ENCODE measurements at regions not wholly inside any gene's neighbourhood (a gene's known extent, or its start where the extent isn't known, plus 50 kb on each side); places are given as distances from the start of the nearest gene placed in this dataset.

- CTCF ChIA-PET: interaction anchor here (0.5 to 2.7 kb wide), 22 partner anchors 17 to 343 kb away, joined by 3 to 81 read pairs (median 4); partner anchors contain the start of gene LGR4
- Histone ChIP-seq H3K36me3 (ENCODE audit: insufficient read depth, low read length, poor library complexity, severe bottlenecking) (no peaks in the 10 kb centered on the region), H3K27ac (ENCODE audit: low read depth, low read length, poor library complexity, severe bottlenecking) (no peak overlapping the region), H3K4me3 (ENCODE audit: low read depth, low read length, poor library complexity, severe bottlenecking) (no peak overlapping the region), H3K4me1 (ENCODE audit: insufficient read depth, low read length, poor library complexity, severe bottlenecking) (peaks cover 11% of the 10 kb centered on the region), H3K27me3 (replicated peaks; ENCODE audit: insufficient read depth, low read depth, low read length, poor library complexity) (no peaks in the 10 kb centered on the region), H3K9me3 (ENCODE audit: low read depth, low read length, poor library complexity, severe bottlenecking) (no peaks in the 10 kb centered on the region)
- no peak for TF ChIP-seq EZH2 (IDR thresholded peaks at IDR 0.05; ENCODE audit: borderline replicate concordance, low read depth, low read length, poor library complexity, severe bottlenecking)
- TF ChIP-seq, protein P1, sequence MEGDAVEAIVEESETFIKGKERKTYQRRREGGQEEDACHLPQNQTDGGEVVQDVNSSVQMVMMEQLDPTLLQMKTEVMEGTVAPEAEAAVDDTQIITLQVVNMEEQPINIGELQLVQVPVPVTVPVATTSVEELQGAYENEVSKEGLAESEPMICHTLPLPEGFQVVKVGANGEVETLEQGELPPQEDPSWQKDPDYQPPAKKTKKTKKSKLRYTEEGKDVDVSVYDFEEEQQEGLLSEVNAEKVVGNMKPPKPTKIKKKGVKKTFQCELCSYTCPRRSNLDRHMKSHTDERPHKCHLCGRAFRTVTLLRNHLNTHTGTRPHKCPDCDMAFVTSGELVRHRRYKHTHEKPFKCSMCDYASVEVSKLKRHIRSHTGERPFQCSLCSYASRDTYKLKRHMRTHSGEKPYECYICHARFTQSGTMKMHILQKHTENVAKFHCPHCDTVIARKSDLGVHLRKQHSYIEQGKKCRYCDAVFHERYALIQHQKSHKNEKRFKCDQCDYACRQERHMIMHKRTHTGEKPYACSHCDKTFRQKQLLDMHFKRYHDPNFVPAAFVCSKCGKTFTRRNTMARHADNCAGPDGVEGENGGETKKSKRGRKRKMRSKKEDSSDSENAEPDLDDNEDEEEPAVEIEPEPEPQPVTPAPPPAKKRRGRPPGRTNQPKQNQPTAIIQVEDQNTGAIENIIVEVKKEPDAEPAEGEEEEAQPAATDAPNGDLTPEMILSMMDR (conservative IDR thresholded peaks at IDR 0.05; ENCODE audit: low read depth, low read length): peak; percentile 100
- intact Hi-C loops (cut with micrococcal nuclease; ENCODE audit: unreplicated experiment): loop anchor here (1.0 kb wide), 2 partner anchors 112 to 302 kb away; no protein-coding TSS in a partner anchor
- BruUV-seq (replicated peaks): no TSS peak
- POLR2A ChIA-PET (ENCODE audit: low non-redundant PET): no interaction called here
- peak; percentile 94 for DNase-seq (ENCODE audit: low spot score)
Measured at GRCh38 chr11:27183672-27184457, 143.2 kb downstream of the BBOX1 start.

- H3K27ac ChIP-seq (ENCODE audit: low read depth, low read length, poor library complexity, severe bottlenecking): no peak overlapping the region
- H3K36me3 ChIP-seq (ENCODE audit: insufficient read depth, low read length, poor library complexity, severe bottlenecking): no peaks in the 10 kb centered on the region
- POLR2A ChIA-PET (ENCODE audit: low non-redundant PET): no interaction called here
- peaks cover 3% of the 10 kb centered on the region for H3K4me1 ChIP-seq (ENCODE audit: insufficient read depth, low read length, poor library complexity, severe bottlenecking)
- H3K27me3 ChIP-seq (replicated peaks; ENCODE audit: insufficient read depth, low read depth, low read length, poor library complexity): no peaks in the 10 kb centered on the region
- CTCF ChIA-PET: interaction anchor here (0.7 kb wide), 1 partner anchor 117 kb away, joined by 3 read pairs; no protein-coding TSS in a partner anchor
- intact Hi-C loops (cut with micrococcal nuclease; ENCODE audit: unreplicated experiment): no loop called here
- no peak overlapping the region for H3K4me3 ChIP-seq (ENCODE audit: low read depth, low read length, poor library complexity, severe bottlenecking)
- BruUV-seq (replicated peaks): no TSS peak
- H3K9me3 ChIP-seq (ENCODE audit: low read depth, low read length, poor library complexity, severe bottlenecking): no peaks in the 10 kb centered on the region
- TF ChIP-seq, protein P1 (conservative IDR thresholded peaks at IDR 0.05; ENCODE audit: low read depth, low read length): no peak
- no peak for TF ChIP-seq EZH2 (IDR thresholded peaks at IDR 0.05; ENCODE audit: borderline replicate concordance, low read depth, low read length, poor library complexity, severe bottlenecking)
- DNase-seq (ENCODE audit: low spot score): no peak
Measured at GRCh38 chr11:27179334-27179733, 138.7 kb downstream of the BBOX1 start.

DNA sequence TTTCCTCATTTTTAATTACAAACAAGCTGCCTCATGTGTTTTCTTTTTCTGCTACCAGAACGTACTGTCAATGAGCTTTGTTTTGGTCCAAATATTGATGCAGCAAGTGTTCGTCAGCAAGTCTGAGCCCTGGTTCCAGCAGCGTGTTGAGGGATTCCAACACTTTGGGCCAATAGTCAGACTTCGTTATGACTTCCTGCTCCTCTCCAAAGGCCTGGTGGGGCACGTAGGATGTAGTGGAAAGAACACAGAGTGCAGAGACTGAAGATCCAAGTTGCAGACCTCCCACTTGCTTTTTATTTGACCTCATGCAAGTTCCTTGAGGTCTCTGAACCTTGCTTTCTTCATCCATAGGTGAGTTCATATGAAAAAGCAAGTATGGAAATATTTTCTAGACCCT, 138.2 kb downstream of the BBOX1 start:
- Histone ChIP-seq H3K9me3 (ENCODE audit: low read depth, low read length, poor library complexity, severe bottlenecking) (no peaks in the 10 kb centered on the region), H3K27me3 (replicated peaks; ENCODE audit: insufficient read depth, low read depth, low read length, poor library complexity) (peaks cover 4% of the 10 kb centered on the region), H3K4me1 (ENCODE audit: insufficient read depth, low read length, poor library complexity, severe bottlenecking) (no peaks in the 10 kb centered on the region), H3K4me3 (ENCODE audit: low read depth, low read length, poor library complexity, severe bottlenecking) (no peak overlapping the region), H3K36me3 (ENCODE audit: insufficient read depth, low read length, poor library complexity, severe bottlenecking) (no peaks in the 10 kb centered on the region), H3K27ac (ENCODE audit: low read depth, low read length, poor library complexity, severe bottlenecking) (no peak overlapping the region)
- TF ChIP-seq, protein P1 (conservative IDR thresholded peaks at IDR 0.05; ENCODE audit: low read depth, low read length): no peak
- TF ChIP-seq EZH2 (IDR thresholded peaks at IDR 0.05; ENCODE audit: borderline replicate concordance, low read depth, low read length, poor library complexity, severe bottlenecking): no peak
- intact Hi-C loops (cut with micrococcal nuclease; ENCODE audit: unreplicated experiment): no loop called here
- no peak for DNase-seq (ENCODE audit: low spot score)
- ChIA-PET POLR2A (ENCODE audit: low non-redundant PET) (no interaction called here), CTCF (no interaction called here)
- BruUV-seq (replicated peaks): no TSS peak
